Peyer's patch (tissue), 4 donors: ENCODE measurements at regions not wholly inside any gene's neighbourhood (a gene's known extent, or its start where the extent isn't known, plus 50 kb on each side); places are given as distances from the start of the nearest gene placed in this dataset.

Experiments
- CTCF ChIP-seq, 6 experiments: fragments of 450-650 bp in 4 of 6; fragments of 200-600 bp in 2 of 6; sonication (generic) in 1 of 6; IDR thresholded peaks; one replicate each; pipeline ENCODE4 v1.5.1; 2017 to 2019; ENCODE audit warnings: antibody characterized with exemption in 6 of 6, mild to moderate bottlenecking in 3 of 6, moderate library complexity in 1 of 6
- POLR2A ChIP-seq, 2 donors: fragments of 450-650 bp; IDR thresholded peaks; one replicate each; pipeline ENCODE4 v1.5.1; 2017; ENCODE audit warnings: antibody characterized with exemption in 2 of 2, mild to moderate bottlenecking in 2 of 2, moderate library complexity in 2 of 2

- TF ChIP-seq CTCF (IDR thresholded peaks at IDR 0.05) (no peak), POLR2A (IDR thresholded peaks at IDR 0.05) (no peak)
Measured at GRCh38 chr6:8914700-8915099, 479.4 kb upstream of the SLC35B3 start.
